NCI-H2171 treated with DMSO at 0.1 percent for 48 hours (cell line): ENCODE measurements at regions not wholly inside any gene's neighbourhood (a gene's known extent, or its start where the extent isn't known, plus 50 kb on each side); places are given as distances from the start of the nearest gene placed in this dataset.

ENCODE experiments used
- DNase-seq: peaks from one replicate; lab custom pipeline; 2025; lab: John Stamatoyannopoulos, UW

- DNase-seq = no peak
Measured at GRCh38 chr10:132485391-132485790, 52.2 kb upstream of the INPP5A start.

GRCh38 chr10:132486539-132487121, 51.0 kb upstream of the INPP5A start:
- no peak for DNase-seq

GRCh38 chr10:132487241-132488135, 50.1 kb upstream of the INPP5A start:
- DNase-seq = no peak
